A673 (cell line): ENCODE measurements at regions not wholly inside any gene's neighbourhood (a gene's known extent, or its start where the extent isn't known, plus 50 kb on each side); places are given as distances from the start of the nearest gene placed in this dataset.

Source experiments
- BruUV-seq: library from RNA; stranded (reverse); fragments of 400-500 nt; replicated peaks from 2 replicates; lab custom pipeline; 2021; lab: Mats Ljungman, UMichigan
- CTCF ChIA-PET: fragments of 300-600 bp; sonication (Branson Sonifier 250); formaldehyde crosslinking; loops from one replicate; lab custom pipeline; 2022; ENCODE audit warnings: antibody characterized with exemption; lab: Charles Lee
- POLR2A ChIA-PET: fragments of 300-600 bp; sonication (Branson Sonifier 250); formaldehyde crosslinking; loops from one replicate; lab custom pipeline; 2022; ENCODE audit warnings: antibody characterized with exemption; ENCODE audit not compliant: low non-redundant PET; lab: Charles Lee
- DNase-seq: peaks from one replicate; pipeline ENCODE4 v3.0.0-alpha.2; 2015; ENCODE audit warnings: low spot score
- H3K27ac ChIP-seq: fragments of 200-600 bp; sonication (generic); 2 replicates; pipeline ENCODE4 v1.5.1; 2016; ENCODE audit warnings: mixed run types, low read depth, mild to moderate bottlenecking, mixed read lengths, antibody characterized with exemption, low read length; ENCODE audit not compliant: poor library complexity, severe bottlenecking
- H3K27me3 ChIP-seq: fragments of 200-600 bp; sonication (generic); replicated peaks from 2 replicates; pipeline ENCODE4 v1.6.1; 2017; ENCODE audit warnings: mixed run types, low read depth, mild to moderate bottlenecking, mixed read lengths, antibody characterized with exemption, low read length; ENCODE audit not compliant: insufficient read depth, poor library complexity
- H3K36me3 ChIP-seq: fragments of 200-600 bp; sonication (generic); 2 replicates; pipeline ENCODE4 v1.6.1; 2016; ENCODE audit warnings: mixed run types, mild to moderate bottlenecking, mixed read lengths, antibody characterized with exemption, low read length; ENCODE audit not compliant: insufficient read depth, poor library complexity, severe bottlenecking
- H3K4me1 ChIP-seq: fragments of 200-600 bp; sonication (generic); 2 replicates; pipeline ENCODE4 v1.6.1; 2017; ENCODE audit warnings: mixed run types, mild to moderate bottlenecking, mixed read lengths, antibody characterized with exemption, low read length; ENCODE audit not compliant: insufficient read depth, poor library complexity, severe bottlenecking
- H3K4me3 ChIP-seq: fragments of 200-600 bp; sonication (generic); 2 replicates; pipeline ENCODE4 v1.5.1; 2016; ENCODE audit warnings: low read depth, mixed run types, mild to moderate bottlenecking, mixed read lengths, low read length; ENCODE audit not compliant: poor library complexity, severe bottlenecking
- H3K9me3 ChIP-seq: fragments of 200-600 bp; sonication (generic); 2 replicates; pipeline ENCODE4 v1.6.1; 2016; ENCODE audit warnings: mixed run types, low read depth, mild to moderate bottlenecking, mixed read lengths, antibody characterized with exemption, low read length; ENCODE audit not compliant: poor library complexity, severe bottlenecking
- CTCF ChIP-seq: fragments of 300-800, 200-600 bp; sonication (generic); conservative IDR thresholded peaks from 2 replicates; pipeline ENCODE4 v1.5.1; 2017; ENCODE audit warnings: low read depth, mild to moderate bottlenecking, antibody characterized with exemption, low read length, moderate library complexity, mixed read lengths
- EZH2 ChIP-seq: fragments of 200-600 bp; sonication (generic); IDR thresholded peaks from 2 replicates; pipeline ENCODE4 v1.6.1; 2017; ENCODE audit warnings: borderline replicate concordance, low read depth, mild to moderate bottlenecking, mixed read lengths, antibody characterized with exemption, low read length; ENCODE audit not compliant: poor library complexity, severe bottlenecking
- intact Hi-C: fragments of 100-400 bp; cut with micrococcal nuclease; formaldehyde crosslinking; loops from one replicate; pipeline ENCODE4 v1.10.0; 2022; ENCODE audit not compliant: unreplicated experiment

- POLR2A ChIA-PET: no interaction called here
- no peaks in the 10 kb centered on the region for H3K9me3 ChIP-seq
- H3K4me3 ChIP-seq: no peak overlapping the region
- TF ChIP-seq CTCF (no peak), EZH2 (no peak)
- H3K27me3 ChIP-seq: no peaks in the 10 kb centered on the region
- no peak overlapping the region for H3K27ac ChIP-seq
- intact Hi-C loops: no loop called here
- no peak for DNase-seq
- BruUV-seq: no TSS peak
- CTCF ChIA-PET: no interaction called here
- H3K4me1 ChIP-seq: no peaks in the 10 kb centered on the region
- no peaks in the 10 kb centered on the region for H3K36me3 ChIP-seq
Observed at GRCh38 chr20:60835876-60836275, 416.2 kb upstream of the CDH4 start.

GRCh38 chr20:60837173-60837770 lies 414.8 kb upstream of the CDH4 start:
- peak; percentile 7 for DNase-seq
- CTCF ChIA-PET: no interaction called here
- TF ChIP-seq CTCF: no peak
- no peak for TF ChIP-seq EZH2

GRCh38 chr20:60838297-60838696 lies 413.8 kb upstream of the CDH4 start:
- Histone ChIP-seq H3K4me3 (no peak overlapping the region), H3K4me1 (no peaks in the 10 kb centered on the region), H3K27me3 (no peaks in the 10 kb centered on the region), H3K27ac (no peak overlapping the region), H3K9me3 (no peaks in the 10 kb centered on the region), H3K36me3 (no peaks in the 10 kb centered on the region)
- POLR2A ChIA-PET: no interaction called here
- TF ChIP-seq EZH2 (no peak), CTCF (no peak)
- intact Hi-C loops: no loop called here
- DNase-seq: no peak
- no TSS peak for BruUV-seq
- CTCF ChIA-PET: no interaction called here

More at GRCh38 chr20:60837173-60837770, 414.8 kb upstream of the CDH4 start:
- no peaks in the 10 kb centered on the region for H3K9me3 ChIP-seq
- no peaks in the 10 kb centered on the region for H3K4me1 ChIP-seq
- no peaks in the 10 kb centered on the region for H3K36me3 ChIP-seq
- intact Hi-C loops: no loop called here
- BruUV-seq: no TSS peak
- no peak overlapping the region for H3K4me3 ChIP-seq
- H3K27me3 ChIP-seq: no peaks in the 10 kb centered on the region
- POLR2A ChIA-PET: no interaction called here
- no peak overlapping the region for H3K27ac ChIP-seq
